GM06990 (cell line): ENCODE measurements at regions not wholly inside any gene's neighbourhood (a gene's known extent, or its start where the extent isn't known, plus 50 kb on each side); places are given as distances from the start of the nearest gene placed in this dataset.

Source experiments
- DNase-seq: peaks from one replicate; pipeline ENCODE4 v3.0.0-alpha.2; 2011; ENCODE audit not compliant: insufficient read length; ENCODE audit errors: extremely low read depth
- H3K27me3 ChIP-seq: replicated peaks from 2 replicates; pipeline ENCODE4 v1.6.0; 2011; ENCODE audit warnings: low read length; ENCODE audit not compliant: control insufficient read depth, insufficient read depth
- H3K36me3 ChIP-seq: 2 replicates; pipeline ENCODE4 v1.5.1; 2011; ENCODE audit warnings: low read length; ENCODE audit not compliant: control insufficient read depth, insufficient read depth
- H3K4me3 ChIP-seq: replicated peaks from 2 replicates; pipeline ENCODE4 v1.5.1; 2011; ENCODE audit warnings: low read depth, mild to moderate bottlenecking, control low read depth, low read length
- TF ChIP-seq, protein P1 (sequence below): IDR thresholded peaks from 2 replicates; pipeline ENCODE4 v1.5.1; 2011; ENCODE audit warnings: low read length, control low read depth, mild to moderate bottlenecking, inconsistent platforms; ENCODE audit not compliant: insufficient read depth, poor library complexity, severe bottlenecking

DNA sequence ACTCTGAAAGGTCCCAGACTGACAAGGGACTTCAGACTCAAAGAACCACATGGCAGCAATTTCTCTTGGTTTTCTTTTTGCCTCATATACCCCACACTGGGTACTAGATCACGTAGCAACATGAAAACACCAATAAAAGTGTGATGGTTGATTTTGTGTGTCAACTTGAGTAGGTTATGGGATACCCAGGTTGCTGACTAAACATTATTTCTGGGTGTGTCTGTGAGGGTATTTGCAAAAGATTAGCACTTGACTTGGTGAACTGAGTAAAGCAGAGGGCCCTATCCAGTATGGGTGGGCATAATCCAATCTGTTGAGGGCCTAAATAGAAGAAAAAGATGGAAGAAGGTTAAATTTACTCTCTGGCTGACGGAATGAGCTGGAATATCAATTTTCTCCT lies 53.8 kb upstream of the ZNF618 start:
- Histone ChIP-seq H3K36me3 (no peaks in the 10 kb centered on the region), H3K4me3 (no peak overlapping the region), H3K27me3 (no peaks in the 10 kb centered on the region)
- TF ChIP-seq, protein P1, sequence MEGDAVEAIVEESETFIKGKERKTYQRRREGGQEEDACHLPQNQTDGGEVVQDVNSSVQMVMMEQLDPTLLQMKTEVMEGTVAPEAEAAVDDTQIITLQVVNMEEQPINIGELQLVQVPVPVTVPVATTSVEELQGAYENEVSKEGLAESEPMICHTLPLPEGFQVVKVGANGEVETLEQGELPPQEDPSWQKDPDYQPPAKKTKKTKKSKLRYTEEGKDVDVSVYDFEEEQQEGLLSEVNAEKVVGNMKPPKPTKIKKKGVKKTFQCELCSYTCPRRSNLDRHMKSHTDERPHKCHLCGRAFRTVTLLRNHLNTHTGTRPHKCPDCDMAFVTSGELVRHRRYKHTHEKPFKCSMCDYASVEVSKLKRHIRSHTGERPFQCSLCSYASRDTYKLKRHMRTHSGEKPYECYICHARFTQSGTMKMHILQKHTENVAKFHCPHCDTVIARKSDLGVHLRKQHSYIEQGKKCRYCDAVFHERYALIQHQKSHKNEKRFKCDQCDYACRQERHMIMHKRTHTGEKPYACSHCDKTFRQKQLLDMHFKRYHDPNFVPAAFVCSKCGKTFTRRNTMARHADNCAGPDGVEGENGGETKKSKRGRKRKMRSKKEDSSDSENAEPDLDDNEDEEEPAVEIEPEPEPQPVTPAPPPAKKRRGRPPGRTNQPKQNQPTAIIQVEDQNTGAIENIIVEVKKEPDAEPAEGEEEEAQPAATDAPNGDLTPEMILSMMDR, result no peak
- DNase-seq, result no peak

DNA sequence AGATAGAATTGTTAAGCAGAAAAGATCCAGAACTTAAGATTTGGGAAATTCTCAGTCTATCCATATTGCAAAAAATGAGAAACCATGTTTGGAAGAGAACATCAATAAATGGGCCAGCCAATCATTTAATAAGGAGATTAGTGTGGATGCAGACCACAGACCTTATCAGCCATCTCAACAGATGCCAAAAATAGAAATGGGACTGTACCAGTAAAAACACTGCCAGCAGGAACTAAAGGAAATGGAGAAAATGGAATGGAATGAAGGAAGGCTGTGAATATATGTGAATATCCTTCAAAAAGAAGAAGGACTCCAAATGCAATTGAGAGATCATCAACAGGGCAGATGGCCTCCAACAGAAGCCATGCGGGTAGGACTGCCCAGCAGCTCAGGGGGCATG lies 52.7 kb upstream of the ZNF618 start:
- Histone ChIP-seq H3K36me3 (no peaks in the 10 kb centered on the region), H3K4me3 (no peak overlapping the region), H3K27me3 (no peaks in the 10 kb centered on the region)
- TF ChIP-seq, protein P1, result no peak
- DNase-seq, result no peak
